BLaER1 treated with 17β-estradiol and CSF1 and Interleukin-3, amounts not matched to agents 10 nM and 100 nM (cell line): ENCODE measurements at regions not wholly inside any gene's neighbourhood (a gene's known extent, or its start where the extent isn't known, plus 50 kb on each side); places are given as distances from the start of the nearest gene placed in this dataset.
"Not testable (repeated sequence)": the region's sequence is repeated elsewhere in the genome, so short reads cannot be mapped to it uniquely, and the experiment has no call there.

Experiments used
- H3K27ac ChIP-seq, 11 experiments: shearing (Covaris generic); formaldehyde crosslinking; 2 replicates each; pipeline ENCODE4 v1.8.1; 2022
- H3K27me3 ChIP-seq, 11 experiments: shearing (Covaris generic); formaldehyde crosslinking; 2 replicates each; pipeline ENCODE4 v1.8.1; 2022
- H3K36me3 ChIP-seq, 11 experiments: shearing (Covaris generic); formaldehyde crosslinking; 2 replicates each; pipeline ENCODE4 v1.8.1; 2022
- H3K4me1 ChIP-seq, 10 experiments: shearing (Covaris generic); formaldehyde crosslinking; 2 replicates each; pipeline ENCODE4 v1.8.1; 2022
- H3K4me2 ChIP-seq, 11 experiments: shearing (Covaris generic); formaldehyde crosslinking; 2 replicates each; pipeline ENCODE4 v1.8.1; 2022
- H3K4me3 ChIP-seq, 10 experiments: shearing (Covaris generic); formaldehyde crosslinking; 2 replicates each; pipeline ENCODE4 v1.8.1; 2022
- H3K9ac ChIP-seq, 11 experiments: shearing (Covaris generic); formaldehyde crosslinking; 2 replicates each; pipeline ENCODE4 v1.8.1; 2022
- H3K9me3 ChIP-seq, 11 experiments: shearing (Covaris generic); formaldehyde crosslinking; replicated peaks in 1 of 11; 2 replicates each; pipeline ENCODE4 v1.8.1; 2022
- H4K20me1 ChIP-seq, 11 experiments: shearing (Covaris generic); formaldehyde crosslinking; 2 replicates each; pipeline ENCODE4 v1.8.1; 2022
- Cebpa-rat ChIP-seq, 11 experiments: shearing (Covaris generic); IDR thresholded peaks; 2 replicates each; pipeline ENCODE4 v1.8.1; 2022

GRCh38 chr4:33467291-33467690 lies 2747.1 kb downstream of the PCDH7 start:
- no peaks in the 10 kb centered on the region for H3K4me1 ChIP-seq
- H3K36me3 ChIP-seq, result no peaks in the 10 kb centered on the region
- H3K4me2 ChIP-seq, result no peak overlapping the region
- no peak overlapping the region for H3K27ac ChIP-seq
- H3K9ac ChIP-seq, result no peak overlapping the region
- peaks cover 0 to 7% (median 0%) of the 10 kb centered on the region in 11 experiments; a peak in 3 of 22 replicates for H3K9me3 ChIP-seq
- no peak overlapping the region for H3K4me3 ChIP-seq
- no peaks in the 10 kb centered on the region for H4K20me1 ChIP-seq
- TF ChIP-seq Cebpa-rat (IDR thresholded peaks at IDR 0.05), result no peak
- no peaks in the 10 kb centered on the region for H3K27me3 ChIP-seq

- H3K36me3 ChIP-seq, result no peaks in the 10 kb centered on the region
- H4K20me1 ChIP-seq, result no peaks in the 10 kb centered on the region
These were observed 2750.6 kb downstream of the PCDH7 start for GRCh38 chr4:33470805-33471204.

DNA sequence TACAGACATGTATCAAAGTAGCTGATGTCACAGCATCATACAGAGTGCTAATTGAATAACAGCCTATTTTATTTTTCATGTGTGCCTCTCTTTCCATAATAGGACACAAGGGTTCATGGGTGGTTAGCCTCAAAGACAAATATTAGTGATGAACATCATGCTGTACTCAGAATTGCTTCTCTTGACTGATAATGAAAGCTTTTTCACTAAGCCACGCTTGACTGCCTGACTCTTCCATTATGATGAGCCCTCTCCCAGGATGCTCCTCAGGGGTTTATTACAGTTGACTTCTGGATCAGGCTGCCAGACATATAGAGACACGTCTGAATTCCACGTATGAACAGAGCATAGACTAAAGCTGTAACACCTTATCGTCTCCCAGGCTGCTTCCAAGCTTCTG lies 2757.5 kb downstream of the PCDH7 start:
- H3K9me3 ChIP-seq, result no peaks in the 10 kb centered on the region
- no peak overlapping the region for H3K27ac ChIP-seq
- no peak overlapping the region for H3K4me2 ChIP-seq
- no peaks in the 10 kb centered on the region for H4K20me1 ChIP-seq
- no peaks in the 10 kb centered on the region for H3K4me1 ChIP-seq
- H3K4me3 ChIP-seq, result no peak overlapping the region
- no peak overlapping the region for H3K9ac ChIP-seq
- TF ChIP-seq Cebpa-rat (IDR thresholded peaks at IDR 0.05), result no peak
- H3K27me3 ChIP-seq, result no peaks in the 10 kb centered on the region
- no peaks in the 10 kb centered on the region for H3K36me3 ChIP-seq

More at GRCh38 chr4:33470805-33471204, 2750.6 kb downstream of the PCDH7 start:
- Histone ChIP-seq H3K4me1 (no peaks in the 10 kb centered on the region), H3K27ac (no peak overlapping the region), H3K4me3 (no peak overlapping the region), H3K9me3 (peaks cover 0 to 7% (median 0%) of the 10 kb centered on the region in 11 experiments; a peak in 3 of 22 replicates), H3K4me2 (no peak overlapping the region), H3K27me3 (no peaks in the 10 kb centered on the region), H3K9ac (no peak overlapping the region)
- TF ChIP-seq Cebpa-rat (IDR thresholded peaks at IDR 0.05), result no peak

GRCh38 chr4:33482773-33483172 lies 2761.5 kb downstream of the ARAP2 start:
- no peaks in the 10 kb centered on the region for H3K36me3 ChIP-seq
- H4K20me1 ChIP-seq, result no peaks in the 10 kb centered on the region
- H3K27ac ChIP-seq, result no peak overlapping the region
- H3K9me3 ChIP-seq, result no peaks in the 10 kb centered on the region
- H3K4me3 ChIP-seq, result no peak overlapping the region
- no peak overlapping the region for H3K4me2 ChIP-seq
- H3K27me3 ChIP-seq, result no peaks in the 10 kb centered on the region
- no peak overlapping the region for H3K9ac ChIP-seq
- no peak for TF ChIP-seq Cebpa-rat (IDR thresholded peaks at IDR 0.05)
- H3K4me1 ChIP-seq, result no peaks in the 10 kb centered on the region

DNA sequence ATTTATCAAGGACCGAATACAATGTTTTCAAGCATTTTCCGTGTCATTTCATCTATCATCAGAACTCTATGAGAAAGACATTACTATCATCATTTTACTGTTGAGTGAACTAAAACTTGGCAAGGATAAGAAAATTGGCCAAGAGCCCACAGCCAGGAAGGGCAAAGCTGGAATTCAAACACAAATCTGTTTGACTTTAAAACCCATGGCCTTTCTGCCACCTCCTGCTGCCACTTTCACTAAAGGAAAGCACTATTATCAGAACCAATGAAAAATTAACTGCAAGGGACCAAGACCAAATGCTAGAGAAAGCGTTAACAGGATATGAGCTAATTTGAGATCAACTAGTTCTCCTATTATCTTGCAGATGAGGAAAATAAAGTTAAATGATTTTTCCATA lies 2759.2 kb downstream of the ARAP2 start:
- no peaks in the 10 kb centered on the region for H3K36me3 ChIP-seq
- H3K4me1 ChIP-seq, result no peaks in the 10 kb centered on the region
- H3K27me3 ChIP-seq, result no peaks in the 10 kb centered on the region
- no peaks in the 10 kb centered on the region for H3K9me3 ChIP-seq
- H3K27ac ChIP-seq, result no peak overlapping the region
- no peak overlapping the region for H3K4me2 ChIP-seq
- no peak for TF ChIP-seq Cebpa-rat (IDR thresholded peaks at IDR 0.05)
- no peak overlapping the region for H3K4me3 ChIP-seq
- H3K9ac ChIP-seq, result no peak overlapping the region
- no peaks in the 10 kb centered on the region for H4K20me1 ChIP-seq

- no peaks in the 10 kb centered on the region for H3K9me3 ChIP-seq
- no peak overlapping the region for H3K4me3 ChIP-seq
- no peaks in the 10 kb centered on the region for H3K27me3 ChIP-seq
- H4K20me1 ChIP-seq, result no peaks in the 10 kb centered on the region
- no peaks in the 10 kb centered on the region for H3K36me3 ChIP-seq
- no peak overlapping the region for H3K9ac ChIP-seq
- no peak overlapping the region for H3K27ac ChIP-seq
- no peak for TF ChIP-seq Cebpa-rat (IDR thresholded peaks at IDR 0.05)
- no peak overlapping the region for H3K4me2 ChIP-seq
- H3K4me1 ChIP-seq, result no peaks in the 10 kb centered on the region
These were observed 2751.1 kb downstream of the ARAP2 start for GRCh38 chr4:33493231-33493630.

- Histone ChIP-seq H3K27me3 (no peaks in the 10 kb centered on the region), H3K4me2 (no peak overlapping the region), H3K27ac (no peak overlapping the region), H3K9ac (no peak overlapping the region), H3K4me1 (no peaks in the 10 kb centered on the region), H4K20me1 (no peaks in the 10 kb centered on the region), H3K4me3 (no peak overlapping the region), H3K36me3 (no peaks in the 10 kb centered on the region), H3K9me3 (no peaks in the 10 kb centered on the region)
- no peak for TF ChIP-seq Cebpa-rat (IDR thresholded peaks at IDR 0.05)
These were observed 2750.2 kb downstream of the ARAP2 start for GRCh38 chr4:33494150-33494549.

GRCh38 chr4:33501587-33501986 lies 2742.7 kb downstream of the ARAP2 start:
- H3K4me1 ChIP-seq, H3K27ac ChIP-seq, H3K4me3 ChIP-seq, H3K9ac ChIP-seq, H3K36me3 ChIP-seq, H3K4me2 ChIP-seq, H4K20me1 ChIP-seq, H3K27me3 ChIP-seq: not testable (repeated sequence)
- peaks cover 5 to 30% (median 14%) of the 10 kb centered on the region in 11 experiments; a peak in 18 of 22 replicates for H3K9me3 ChIP-seq

DNA sequence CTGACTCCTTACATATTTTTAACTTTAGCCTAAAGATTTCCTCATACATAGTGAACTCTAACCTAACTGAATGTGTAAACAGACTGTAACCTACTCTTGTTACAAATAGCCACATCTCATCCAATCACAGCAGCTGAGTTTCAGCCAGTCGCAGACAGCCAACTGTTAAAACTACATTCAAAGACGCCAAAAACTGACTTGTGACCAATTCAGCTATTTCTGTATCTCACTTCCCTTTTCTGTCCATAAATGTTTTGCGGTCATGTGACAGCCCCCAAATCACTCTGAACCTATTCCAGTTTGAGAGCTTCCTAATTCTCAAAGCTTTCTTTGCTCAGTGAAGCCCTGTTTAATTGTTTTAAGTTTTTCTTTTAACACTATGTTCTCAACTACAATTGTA lies 2731.9 kb downstream of the ARAP2 start:
- Histone ChIP-seq H3K4me1 (peaks cover 0 to 16% (median 9%) of the 10 kb centered on the region in 10 experiments; a peak in 12 of 20 replicates), H3K9me3 (peaks cover 11 to 36% (median 22%) of the 10 kb centered on the region in 11 experiments; a peak in 21 of 22 replicates), H3K27ac (peak overlapping the region in 5 of 11 experiments; percentile 30 to 57 (median 51); a peak in 9 of 22 replicates), H3K4me3 (no peak overlapping the region), H3K4me2 (peak overlapping the region in 9 of 11 experiments; percentile 3 to 51 (median 25); a peak in 9 of 22 replicates), H3K36me3 (no peaks in the 10 kb centered on the region), H3K27me3 (no peaks in the 10 kb centered on the region), H4K20me1 (no peaks in the 10 kb centered on the region), H3K9ac (no peak overlapping the region)
- TF ChIP-seq Cebpa-rat (IDR thresholded peaks at IDR 0.05), result no peak

DNA sequence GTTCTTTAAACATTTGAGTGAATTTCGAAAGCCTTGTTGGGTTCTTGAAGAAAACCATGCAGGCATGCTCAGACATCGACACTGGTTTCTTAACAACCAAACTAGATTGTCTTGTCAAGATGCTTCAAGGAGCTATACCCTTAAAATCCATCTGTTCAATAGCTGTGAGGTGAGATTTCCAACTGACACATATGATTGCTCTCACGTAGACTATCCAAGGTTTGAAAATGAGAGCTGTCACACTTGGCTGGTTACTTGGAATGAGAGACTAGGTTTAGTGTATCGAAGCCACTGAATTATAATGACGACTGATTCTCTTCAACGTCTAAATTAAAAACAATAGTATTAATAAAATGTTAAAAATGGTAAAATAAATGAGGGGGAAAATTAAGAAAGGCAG lies 2725.5 kb downstream of the ARAP2 start:
- Histone ChIP-seq H3K27me3 (no peaks in the 10 kb centered on the region), H3K9ac (no peak overlapping the region), H3K36me3 (no peaks in the 10 kb centered on the region), H4K20me1 (no peaks in the 10 kb centered on the region), H3K9me3 (peaks cover 10 to 22% (median 16%) of the 10 kb centered on the region in 11 experiments; a peak in 21 of 22 replicates), H3K4me1 (no peaks in the 10 kb centered on the region), H3K27ac (no peak overlapping the region), H3K4me2 (no peak overlapping the region), H3K4me3 (no peak overlapping the region)
- TF ChIP-seq Cebpa-rat (IDR thresholded peaks at IDR 0.05), result no peak
